Activated B cell treated with CpG ODN at 0.5 μM for 24 hours (primary cell): ENCODE measurements at regions not wholly inside any gene's neighbourhood (a gene's known extent, or its start where the extent isn't known, plus 50 kb on each side); places are given as distances from the start of the nearest gene placed in this dataset.

ENCODE experiments used
- ATAC-seq: fragments of 200-7000 bp; cut with Tn5 transposase; one replicate; pipeline ENCODE4 v1.10.0; 2021; ENCODE audit warnings: low read depth, mild to moderate bottlenecking, moderate library complexity
- CTCF ChIA-PET: fragments of 350-600 bp; sonication (Branson Sonifier 250); formaldehyde crosslinking; loops from one replicate; lab custom pipeline; 2021; ENCODE audit warnings: antibody characterized with exemption; lab: Charles Lee
- POLR2A ChIA-PET: fragments of 350-600 bp; sonication (Branson Sonifier 250); formaldehyde crosslinking; loops from one replicate; lab custom pipeline; 2021; ENCODE audit warnings: antibody characterized with exemption; lab: Charles Lee
- DNase-seq: peaks from one replicate; pipeline ENCODE4 v3.0.0; 2022
- H3K27ac Mint-ChIP-seq: one replicate; pipeline ENCODE4 v1.8.0; 2020; ENCODE audit warnings: mixed read lengths
- H3K27me3 Mint-ChIP-seq: one replicate; pipeline ENCODE4 v1.8.0; 2021; ENCODE audit warnings: mixed read lengths
- H3K36me3 Mint-ChIP-seq: one replicate; pipeline ENCODE4 v1.8.0; 2021; ENCODE audit warnings: low read depth, mixed read lengths
- H3K4me1 Mint-ChIP-seq: one replicate; pipeline ENCODE4 v1.8.0; 2021; ENCODE audit warnings: mixed read lengths
- H3K4me3 Mint-ChIP-seq: one replicate; pipeline ENCODE4 v1.8.0; 2020; ENCODE audit warnings: mild to moderate bottlenecking, mixed read lengths
- H3K9me3 Mint-ChIP-seq: one replicate; pipeline ENCODE4 v1.8.0; 2020; ENCODE audit warnings: mixed read lengths
- intact Hi-C: fragments of 100-400 bp; cut with micrococcal nuclease; formaldehyde crosslinking; loops from one replicate; pipeline ENCODE4 v1.15.1; 2024
- TF ChIP-seq, protein P1 (sequence below): fragments of 200-600 bp; IDR thresholded peaks from one replicate; pipeline ENCODE4 v1.8.0; 2022; ENCODE audit warnings: antibody characterized with exemption, mild to moderate bottlenecking

DNA sequence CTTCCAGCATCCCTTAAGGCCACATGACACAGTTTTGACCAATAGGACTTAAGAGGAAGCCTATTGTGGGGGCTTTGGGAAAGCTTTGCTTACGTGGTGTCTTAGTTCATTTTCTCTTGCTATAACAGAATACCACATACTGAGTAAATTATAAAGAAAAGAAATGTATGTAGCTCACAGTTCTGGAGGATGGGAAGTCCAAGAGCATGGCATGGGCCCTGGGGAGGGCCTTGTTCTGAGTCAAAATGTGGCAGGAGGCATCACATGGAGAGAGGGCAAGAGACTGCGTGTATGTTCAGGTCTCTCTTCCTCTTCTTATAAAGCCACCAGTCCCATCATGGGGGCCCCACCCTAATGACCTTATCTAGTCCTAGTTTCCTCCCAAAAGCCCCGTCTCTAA is 68.6 kb upstream of the CPEB4 start:
- intact Hi-C loops, result no loop called here
- Mint-ChIP-seq H3K27me3 (no peaks in the 10 kb centered on the region), H3K4me3 (no peak overlapping the region), H3K36me3 (peaks cover 7% of the 10 kb centered on the region), H3K9me3 (peaks cover 10% of the 10 kb centered on the region), H3K27ac (peak overlapping the region; percentile 87), H3K4me1 (peaks cover 82% of the 10 kb centered on the region)
- ATAC-seq, result no peak
- ChIA-PET POLR2A (interaction anchor here (0.6 to 4.0 kb wide), 3 partner anchors 12 to 93 kb away, joined by 6 to 26 read pairs (median 15); no protein-coding TSS in a partner anchor), CTCF (interaction anchor here (0.7 to 1.0 kb wide), 2 partner anchors 13 to 33 kb away, joined by 3 read pairs; no protein-coding TSS in a partner anchor)
- DNase-seq, result no peak
- TF ChIP-seq, protein P1, sequence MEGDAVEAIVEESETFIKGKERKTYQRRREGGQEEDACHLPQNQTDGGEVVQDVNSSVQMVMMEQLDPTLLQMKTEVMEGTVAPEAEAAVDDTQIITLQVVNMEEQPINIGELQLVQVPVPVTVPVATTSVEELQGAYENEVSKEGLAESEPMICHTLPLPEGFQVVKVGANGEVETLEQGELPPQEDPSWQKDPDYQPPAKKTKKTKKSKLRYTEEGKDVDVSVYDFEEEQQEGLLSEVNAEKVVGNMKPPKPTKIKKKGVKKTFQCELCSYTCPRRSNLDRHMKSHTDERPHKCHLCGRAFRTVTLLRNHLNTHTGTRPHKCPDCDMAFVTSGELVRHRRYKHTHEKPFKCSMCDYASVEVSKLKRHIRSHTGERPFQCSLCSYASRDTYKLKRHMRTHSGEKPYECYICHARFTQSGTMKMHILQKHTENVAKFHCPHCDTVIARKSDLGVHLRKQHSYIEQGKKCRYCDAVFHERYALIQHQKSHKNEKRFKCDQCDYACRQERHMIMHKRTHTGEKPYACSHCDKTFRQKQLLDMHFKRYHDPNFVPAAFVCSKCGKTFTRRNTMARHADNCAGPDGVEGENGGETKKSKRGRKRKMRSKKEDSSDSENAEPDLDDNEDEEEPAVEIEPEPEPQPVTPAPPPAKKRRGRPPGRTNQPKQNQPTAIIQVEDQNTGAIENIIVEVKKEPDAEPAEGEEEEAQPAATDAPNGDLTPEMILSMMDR, result no peak

DNA sequence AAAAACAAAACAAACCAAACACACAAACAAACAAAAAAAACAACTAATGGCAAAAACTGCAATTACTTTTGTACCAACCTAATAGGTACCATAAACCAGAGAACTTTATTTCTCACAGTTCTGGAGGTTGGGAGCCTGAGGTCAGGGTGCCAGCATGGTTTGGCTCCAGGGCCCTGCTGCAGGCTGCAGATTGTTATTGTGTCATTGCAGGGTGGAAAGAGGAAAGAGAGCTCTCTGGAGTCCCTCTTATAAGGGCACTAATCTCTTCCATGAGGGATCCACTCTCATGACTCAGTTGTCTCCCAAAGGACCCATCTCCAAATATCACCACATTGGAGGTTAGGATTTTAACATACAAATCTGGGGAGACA is 64.9 kb upstream of the CPEB4 start:
- TF ChIP-seq, protein P1, result no peak
- no peak for DNase-seq
- no peak for ATAC-seq
- H3K27ac Mint-ChIP-seq, result peak overlapping the region; percentile 87
- H3K27me3 Mint-ChIP-seq, result no peaks in the 10 kb centered on the region
- no peak overlapping the region for H3K4me3 Mint-ChIP-seq
- H3K9me3 Mint-ChIP-seq, result peaks cover 15% of the 10 kb centered on the region
- peaks cover 7% of the 10 kb centered on the region for H3K36me3 Mint-ChIP-seq
- intact Hi-C loops, result loop anchor here (5.0 kb wide), 2 partner anchors 126 to 766 kb away; partner anchors contain the start of gene CREBRF
- ChIA-PET POLR2A (interaction anchor here (1.4 to 3.7 kb wide), 3 partner anchors 9 to 64 kb away, joined by 3 to 25 read pairs (median 16); partner anchors contain the start of gene CPEB4), CTCF (no interaction called here)
- peaks cover 87% of the 10 kb centered on the region for H3K4me1 Mint-ChIP-seq

DNA sequence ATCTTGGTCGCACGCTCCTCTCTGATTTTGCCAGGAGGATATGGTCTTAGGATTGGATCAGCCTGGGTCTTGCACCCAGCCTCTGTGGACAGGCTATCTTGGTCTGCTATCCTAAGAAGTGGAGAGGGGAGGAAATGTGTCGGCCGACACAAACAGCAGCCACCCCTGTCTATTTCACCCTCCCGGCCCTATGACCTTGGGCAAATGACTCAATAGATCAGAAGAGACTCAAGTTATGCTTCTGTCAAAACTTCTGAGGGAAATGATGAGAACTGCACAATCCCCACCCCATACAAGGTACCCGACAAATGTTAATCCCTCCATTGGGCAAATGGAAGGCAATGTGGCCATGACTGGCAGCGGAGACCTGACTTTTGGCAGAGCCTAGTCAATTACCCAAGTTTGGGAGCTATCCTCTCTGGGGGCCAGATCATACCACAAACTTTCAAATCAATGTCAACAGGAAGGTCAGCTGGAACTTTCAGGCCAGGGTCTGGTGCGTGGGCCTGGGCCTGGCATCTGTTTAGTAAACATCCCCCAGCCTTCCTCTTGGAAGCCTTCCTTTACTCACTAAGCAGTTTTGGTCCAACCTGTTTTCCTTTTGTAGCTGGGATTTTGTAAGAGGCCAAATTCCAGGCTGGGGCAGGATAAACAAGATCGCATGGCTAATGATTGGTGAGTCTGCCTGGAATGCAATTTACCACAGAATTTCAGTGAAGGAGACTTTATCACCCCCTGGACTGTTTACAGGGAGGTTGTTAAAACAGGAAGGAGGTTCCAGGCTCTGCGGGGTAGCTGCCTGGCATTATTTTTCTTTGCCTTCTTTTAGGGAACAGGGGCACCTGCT is 64.2 kb upstream of the CPEB4 start:
- peaks cover 7% of the 10 kb centered on the region for H3K36me3 Mint-ChIP-seq
- peak overlapping the region; percentile 42 for H3K27ac Mint-ChIP-seq
- ATAC-seq, result no peak
- TF ChIP-seq, protein P1, result no peak
- H3K9me3 Mint-ChIP-seq, result peaks cover 15% of the 10 kb centered on the region
- peaks cover 86% of the 10 kb centered on the region for H3K4me1 Mint-ChIP-seq
- POLR2A ChIA-PET, result interaction anchor here (1.0 to 3.4 kb wide), 4 partner anchors 9 to 64 kb away, joined by 3 to 16 read pairs (median 4); partner anchors contain the start of gene CPEB4
- intact Hi-C loops, result loop anchor here (5.0 kb wide), 2 partner anchors 127 to 767 kb away; partner anchors contain the start of gene CREBRF
- no peaks in the 10 kb centered on the region for H3K27me3 Mint-ChIP-seq
- no peak overlapping the region for H3K4me3 Mint-ChIP-seq
- DNase-seq, result no peak
- CTCF ChIA-PET, result no interaction called here

DNA sequence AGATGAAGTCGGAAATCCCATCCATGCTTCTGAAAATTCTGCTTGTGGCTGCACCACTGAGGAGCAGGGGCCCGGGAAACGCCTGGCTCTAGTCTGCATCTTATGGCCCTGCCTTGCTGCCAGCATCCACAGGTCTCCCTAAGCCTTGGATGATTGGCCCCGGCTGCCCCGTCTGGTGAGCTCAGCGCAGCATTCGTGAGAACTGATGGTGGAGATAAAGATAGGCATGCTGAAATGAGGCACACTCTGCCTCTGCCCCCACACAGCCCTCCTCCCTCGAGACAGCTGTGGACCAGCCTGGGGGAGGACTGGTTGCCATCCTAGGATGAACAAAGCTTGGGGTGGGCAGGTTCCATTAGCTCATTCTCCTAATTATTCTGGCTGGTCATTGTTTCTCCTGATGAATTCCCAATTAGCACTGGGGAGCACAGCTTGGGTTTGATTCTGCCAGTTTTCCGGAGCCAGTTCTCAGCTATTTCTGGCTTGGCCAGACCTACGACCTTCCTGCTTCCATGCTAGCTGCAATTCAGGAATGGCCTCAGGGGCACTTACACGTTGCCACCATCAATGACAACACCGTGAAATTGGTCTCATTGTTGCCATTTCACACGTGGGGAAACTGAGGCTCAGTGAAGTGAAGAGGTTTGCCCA is 62.8 kb upstream of the CPEB4 start:
- H3K4me3 Mint-ChIP-seq, result no peak overlapping the region
- H3K4me1 Mint-ChIP-seq, result peaks cover 86% of the 10 kb centered on the region
- H3K27me3 Mint-ChIP-seq, result no peaks in the 10 kb centered on the region
- ATAC-seq, result no peak
- ChIA-PET POLR2A (interaction anchor here (1.0 to 3.4 kb wide), 4 partner anchors 54 to 93 kb away, joined by 3 to 16 read pairs (median 4); partner anchors contain the start of gene CPEB4), CTCF (interaction anchor here (1.0 kb wide), 1 partner anchor 16 kb away, joined by 4 read pairs; no protein-coding TSS in a partner anchor)
- peak overlapping the region; percentile 18 for H3K27ac Mint-ChIP-seq
- TF ChIP-seq, protein P1, result no peak
- no peak for DNase-seq
- peaks cover 7% of the 10 kb centered on the region for H3K9me3 Mint-ChIP-seq
- H3K36me3 Mint-ChIP-seq, result no peaks in the 10 kb centered on the region
- intact Hi-C loops, result no loop called here
